ENCODE measurements at regions not wholly inside any gene's neighbourhood (a gene's known extent, or its start where the extent isn't known, plus 50 kb on each side); places are given as distances from the start of the nearest gene placed in this dataset.

GRCh38 chr2:217654168-217654567, 348.6 kb downstream of the TNS1 start:
- H3K4me3 Mint-ChIP-seq = no peak overlapping the region
- ChIA-PET CTCF (no interaction called here), POLR2A (no interaction called here)
- H3K27ac ChIP-seq (ENCODE audit: low read length) = no peak overlapping the region
- H3K4me1 Mint-ChIP-seq = peaks cover 0 to 11% (median 3%) of the 10 kb centered on the region in 3 donors
- H3K36me3 ChIP-seq (ENCODE audit: control insufficient read depth in 2 of 2, extremely low read depth in 1 of 2, insufficient read depth in 1 of 2, low read length in 1 of 2) = no peaks in the 10 kb centered on the region
- no peaks in the 10 kb centered on the region for H3K4me1 ChIP-seq (ENCODE audit: control insufficient read depth in 1 of 2, extremely low read depth in 1 of 2, insufficient read depth in 2 of 2, low read length in 2 of 2)
- H3K9me3 ChIP-seq = no peaks in the 10 kb centered on the region
- DNase-seq (no peak), ATAC-seq (replicated peaks in 1 of 4) (no peak)
- H3K36me3 Mint-ChIP-seq = no peaks in the 10 kb centered on the region
- no peak overlapping the region for H3K4me3 ChIP-seq (ENCODE audit: control insufficient read depth in 1 of 2, extremely low read depth in 1 of 2, low read length in 1 of 2)
- peaks cover 0 to 12% of the 10 kb centered on the region in 2 experiments for H3K27me3 ChIP-seq (replicated peaks in 1 of 2; ENCODE audit: control insufficient read depth in 2 of 2, extremely low read depth in 1 of 2, insufficient read depth in 2 of 2, low read length in 1 of 2)
- H3K27me3 Mint-ChIP-seq = peaks cover 0 to 1% of the 10 kb centered on the region in 2 donors
- no peaks in the 10 kb centered on the region for H3K9me3 Mint-ChIP-seq
- no CpG with 5 or more reads among the region's 4 CpGs for WGBS (ENCODE audit: insufficient coverage)
- no peak overlapping the region for H3K27ac Mint-ChIP-seq

- no peaks in the 10 kb centered on the region for H3K27me3 Mint-ChIP-seq
- Histone ChIP-seq H3K27ac (ENCODE audit: low read length) (no peak overlapping the region), H3K27me3 (replicated peaks in 1 of 2; ENCODE audit: control insufficient read depth in 2 of 2, extremely low read depth in 1 of 2, insufficient read depth in 2 of 2, low read length in 1 of 2) (peaks cover 0 to 12% of the 10 kb centered on the region in 2 experiments), H3K9me3 (no peaks in the 10 kb centered on the region), H3K4me1 (ENCODE audit: control insufficient read depth in 1 of 2, extremely low read depth in 1 of 2, insufficient read depth in 2 of 2, low read length in 2 of 2) (no peaks in the 10 kb centered on the region), H3K36me3 (ENCODE audit: control insufficient read depth in 2 of 2, extremely low read depth in 1 of 2, insufficient read depth in 1 of 2, low read length in 1 of 2) (no peaks in the 10 kb centered on the region), H3K4me3 (ENCODE audit: control insufficient read depth in 1 of 2, extremely low read depth in 1 of 2, low read length in 1 of 2) (no peak overlapping the region)
- WGBS (ENCODE audit: insufficient coverage) = 28% methylated on average over 5 of the region's 7 CpGs
- CTCF ChIA-PET = no interaction called here
- peaks cover 0 to 11% (median 3%) of the 10 kb centered on the region in 3 donors for H3K4me1 Mint-ChIP-seq
- no peak overlapping the region for H3K4me3 Mint-ChIP-seq
- no peaks in the 10 kb centered on the region for H3K9me3 Mint-ChIP-seq
- ATAC-seq (replicated peaks in 1 of 4) (no peak), DNase-seq (no peak)
- H3K36me3 Mint-ChIP-seq = peaks cover 3% of the 10 kb centered on the region
- no peak overlapping the region for H3K27ac Mint-ChIP-seq
- POLR2A ChIA-PET = no interaction called here
Observed at GRCh38 chr2:217652761-217653639, 349.8 kb downstream of the TNS1 start.

DNA sequence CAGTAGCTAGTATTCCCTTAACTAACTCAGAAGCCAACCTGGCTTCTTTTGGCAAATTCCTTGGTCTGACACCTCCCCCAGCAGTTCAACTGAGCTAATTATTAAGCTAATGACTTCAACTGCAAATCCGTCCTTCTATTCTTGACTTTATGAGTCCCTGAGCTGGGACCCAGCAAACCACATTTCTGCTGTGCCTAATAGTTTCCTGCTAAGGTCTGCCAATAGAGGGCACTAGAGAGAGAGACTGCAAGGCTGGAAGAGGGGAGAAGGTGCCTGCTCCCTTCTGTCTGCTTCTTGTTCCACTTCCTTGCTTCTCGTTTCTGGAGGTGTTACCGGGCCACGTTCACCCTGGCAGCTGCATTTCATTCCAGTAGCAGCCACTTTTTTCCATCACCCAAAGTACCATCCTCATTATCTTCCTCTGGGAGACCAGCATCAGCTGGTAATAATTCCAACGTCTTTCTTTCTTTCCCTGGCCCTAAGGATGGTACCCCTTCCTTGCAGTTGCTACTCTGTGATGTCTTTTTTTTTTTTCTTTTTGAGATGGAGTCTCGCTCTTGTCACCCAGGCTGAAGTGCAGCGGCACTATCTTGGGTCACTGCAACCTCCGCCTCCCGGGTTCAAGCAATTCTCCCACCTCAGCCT, 352.0 kb downstream of the TNS1 start:
- H3K9me3 Mint-ChIP-seq = no peaks in the 10 kb centered on the region
- DNase-seq (peak in 5 of 35 experiments; percentile 1 to 41 (median 6)), ATAC-seq (replicated peaks in 1 of 4) (no peak)
- peaks cover 3% of the 10 kb centered on the region for H3K36me3 Mint-ChIP-seq
- Histone ChIP-seq H3K27me3 (replicated peaks in 1 of 2; ENCODE audit: control insufficient read depth in 2 of 2, extremely low read depth in 1 of 2, insufficient read depth in 2 of 2, low read length in 1 of 2) (peaks cover 0 to 5% of the 10 kb centered on the region in 2 experiments), H3K36me3 (ENCODE audit: control insufficient read depth in 2 of 2, extremely low read depth in 1 of 2, insufficient read depth in 1 of 2, low read length in 1 of 2) (no peaks in the 10 kb centered on the region), H3K9me3 (no peaks in the 10 kb centered on the region), H3K27ac (ENCODE audit: low read length) (no peak overlapping the region), H3K4me3 (ENCODE audit: control insufficient read depth in 1 of 2, extremely low read depth in 1 of 2, low read length in 1 of 2) (no peak overlapping the region), H3K4me1 (ENCODE audit: control insufficient read depth in 1 of 2, extremely low read depth in 1 of 2, insufficient read depth in 2 of 2, low read length in 2 of 2) (no peaks in the 10 kb centered on the region)
- peaks cover 0 to 11% (median 3%) of the 10 kb centered on the region in 3 donors for H3K4me1 Mint-ChIP-seq
- no peaks in the 10 kb centered on the region for H3K27me3 Mint-ChIP-seq
- no peak overlapping the region for H3K4me3 Mint-ChIP-seq
- 54% methylated on average over 6 of the region's 9 CpGs for WGBS (ENCODE audit: insufficient coverage)
- POLR2A ChIA-PET = no interaction called here
- no peak overlapping the region for H3K27ac Mint-ChIP-seq
- CTCF ChIA-PET = interaction anchor here (1.0 to 1.4 kb wide), 2 partner anchors 16 to 40 kb away, joined by 3 read pairs; no protein-coding TSS in a partner anchor

GRCh38 chr2:217650229-217650628, 352.6 kb downstream of the TNS1 start:
- peaks cover 3% of the 10 kb centered on the region for H3K36me3 Mint-ChIP-seq
- ATAC-seq (replicated peaks in 1 of 4) (no peak), DNase-seq (no peak)
- Histone ChIP-seq H3K27me3 (replicated peaks in 1 of 2; ENCODE audit: control insufficient read depth in 2 of 2, extremely low read depth in 1 of 2, insufficient read depth in 2 of 2, low read length in 1 of 2) (peaks cover 0 to 5% of the 10 kb centered on the region in 2 experiments), H3K9me3 (no peaks in the 10 kb centered on the region), H3K27ac (ENCODE audit: low read length) (no peak overlapping the region), H3K4me1 (ENCODE audit: control insufficient read depth in 1 of 2, extremely low read depth in 1 of 2, insufficient read depth in 2 of 2, low read length in 2 of 2) (no peaks in the 10 kb centered on the region), H3K4me3 (ENCODE audit: control insufficient read depth in 1 of 2, extremely low read depth in 1 of 2, low read length in 1 of 2) (no peak overlapping the region), H3K36me3 (ENCODE audit: control insufficient read depth in 2 of 2, extremely low read depth in 1 of 2, insufficient read depth in 1 of 2, low read length in 1 of 2) (no peaks in the 10 kb centered on the region)
- H3K4me1 Mint-ChIP-seq = peaks cover 0 to 11% (median 3%) of the 10 kb centered on the region in 3 donors
- no peak overlapping the region for H3K27ac Mint-ChIP-seq
- 70% methylated on average over 1 of the region's 2 CpGs for WGBS (ENCODE audit: insufficient coverage)
- CTCF ChIA-PET = interaction anchor here (1.0 to 1.4 kb wide), 2 partner anchors 15 to 39 kb away, joined by 3 read pairs; no protein-coding TSS in a partner anchor
- H3K9me3 Mint-ChIP-seq = no peaks in the 10 kb centered on the region
- no peaks in the 10 kb centered on the region for H3K27me3 Mint-ChIP-seq
- POLR2A ChIA-PET = no interaction called here
- no peak overlapping the region for H3K4me3 Mint-ChIP-seq

DNA sequence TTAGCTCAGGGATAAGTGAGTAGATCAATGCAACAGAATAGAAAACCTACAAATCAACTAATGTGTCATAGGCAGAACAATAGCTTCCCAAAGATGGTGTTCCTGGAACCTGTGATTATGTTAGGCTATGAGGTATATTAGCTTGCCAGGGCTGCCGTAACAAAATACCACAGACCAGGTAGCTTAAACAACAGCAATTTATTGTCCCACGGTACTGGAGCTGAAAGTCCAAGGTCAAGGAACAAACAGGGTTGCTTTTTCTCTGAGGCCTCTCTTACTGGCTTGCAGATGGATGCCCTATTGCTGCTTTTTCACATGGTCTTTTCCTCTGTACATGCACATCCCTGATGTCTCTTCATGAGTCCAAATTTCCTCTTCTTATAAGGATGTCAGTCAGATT, 354.9 kb downstream of the TNS1 start:
- H3K27ac Mint-ChIP-seq = no peak overlapping the region
- no peaks in the 10 kb centered on the region for H3K9me3 ChIP-seq
- ChIA-PET POLR2A (no interaction called here), CTCF (interaction anchor here in 1 of 2 donors (0.7 kb wide), 1 partner anchor 65 kb away, joined by 3 read pairs; no protein-coding TSS in a partner anchor)
- 94% methylated on average over 2 of the region's 2 CpGs for WGBS (ENCODE audit: insufficient coverage)
- no peak overlapping the region for H3K4me3 Mint-ChIP-seq
- no peak overlapping the region for H3K4me3 ChIP-seq (ENCODE audit: control insufficient read depth in 1 of 2, extremely low read depth in 1 of 2, low read length in 1 of 2)
- peaks cover 0 to 11% (median 3%) of the 10 kb centered on the region in 3 donors for H3K4me1 Mint-ChIP-seq
- no peaks in the 10 kb centered on the region for H3K27me3 ChIP-seq (replicated peaks in 1 of 2; ENCODE audit: control insufficient read depth in 2 of 2, extremely low read depth in 1 of 2, insufficient read depth in 2 of 2, low read length in 1 of 2)
- peaks cover 3% of the 10 kb centered on the region for H3K36me3 Mint-ChIP-seq
- H3K4me1 ChIP-seq (ENCODE audit: control insufficient read depth in 1 of 2, extremely low read depth in 1 of 2, insufficient read depth in 2 of 2, low read length in 2 of 2) = no peaks in the 10 kb centered on the region
- ATAC-seq (replicated peaks in 1 of 4) = no peak
- H3K27me3 Mint-ChIP-seq = no peaks in the 10 kb centered on the region
- H3K36me3 ChIP-seq (ENCODE audit: control insufficient read depth in 2 of 2, extremely low read depth in 1 of 2, insufficient read depth in 1 of 2, low read length in 1 of 2) = no peaks in the 10 kb centered on the region
- no peak overlapping the region for H3K27ac ChIP-seq (ENCODE audit: low read length)
- no peaks in the 10 kb centered on the region for H3K9me3 Mint-ChIP-seq
- no peak for DNase-seq

DNA sequence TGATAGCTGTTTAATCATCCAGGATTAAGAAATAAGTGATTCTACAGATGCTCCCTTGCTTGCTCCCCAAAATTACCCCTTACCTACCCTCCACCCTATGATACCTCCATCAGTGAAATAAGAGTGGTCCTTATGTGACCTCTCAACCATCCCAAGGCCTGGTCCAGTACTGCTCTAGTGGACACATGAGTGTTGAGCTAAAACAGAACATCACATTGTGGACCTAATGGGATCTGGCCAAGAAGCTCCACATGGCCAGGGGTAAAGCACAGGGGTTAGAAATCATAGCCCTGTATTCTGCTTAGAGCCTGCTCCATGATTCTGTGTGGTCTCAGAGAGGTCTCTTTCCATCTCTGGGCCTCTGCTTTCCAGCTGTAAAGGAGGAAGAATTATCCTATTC, 355.6 kb downstream of the TNS1 start:
- ChIA-PET POLR2A (no interaction called here), CTCF (interaction anchor here (0.6 to 0.8 kb wide), 2 partner anchors 12 to 30 kb away, joined by 3 to 4 read pairs; no protein-coding TSS in a partner anchor)
- no peaks in the 10 kb centered on the region for H3K4me1 ChIP-seq (ENCODE audit: control insufficient read depth in 1 of 2, extremely low read depth in 1 of 2, insufficient read depth in 2 of 2, low read length in 2 of 2)
- DNase-seq (no peak), ATAC-seq (replicated peaks in 1 of 4) (no peak)
- no peaks in the 10 kb centered on the region for H3K27me3 Mint-ChIP-seq
- H3K9me3 ChIP-seq = no peaks in the 10 kb centered on the region
- peaks cover 3% of the 10 kb centered on the region for H3K36me3 Mint-ChIP-seq
- H3K9me3 Mint-ChIP-seq = no peaks in the 10 kb centered on the region
- no peaks in the 10 kb centered on the region for H3K36me3 ChIP-seq (ENCODE audit: control insufficient read depth in 2 of 2, extremely low read depth in 1 of 2, insufficient read depth in 1 of 2, low read length in 1 of 2)
- no peak overlapping the region for H3K27ac Mint-ChIP-seq
- no peak overlapping the region for H3K4me3 ChIP-seq (ENCODE audit: control insufficient read depth in 1 of 2, extremely low read depth in 1 of 2, low read length in 1 of 2)
- H3K4me1 Mint-ChIP-seq = peaks cover 0 to 11% (median 3%) of the 10 kb centered on the region in 3 donors
- no peak overlapping the region for H3K27ac ChIP-seq (ENCODE audit: low read length)
- no peaks in the 10 kb centered on the region for H3K27me3 ChIP-seq (replicated peaks in 1 of 2; ENCODE audit: control insufficient read depth in 2 of 2, extremely low read depth in 1 of 2, insufficient read depth in 2 of 2, low read length in 1 of 2)
- H3K4me3 Mint-ChIP-seq = no peak overlapping the region
